ENCODE measurements at regions not wholly inside any gene's neighbourhood (a gene's known extent, or its start where the extent isn't known, plus 50 kb on each side); places are given as distances from the start of the nearest gene placed in this dataset.

DNA sequence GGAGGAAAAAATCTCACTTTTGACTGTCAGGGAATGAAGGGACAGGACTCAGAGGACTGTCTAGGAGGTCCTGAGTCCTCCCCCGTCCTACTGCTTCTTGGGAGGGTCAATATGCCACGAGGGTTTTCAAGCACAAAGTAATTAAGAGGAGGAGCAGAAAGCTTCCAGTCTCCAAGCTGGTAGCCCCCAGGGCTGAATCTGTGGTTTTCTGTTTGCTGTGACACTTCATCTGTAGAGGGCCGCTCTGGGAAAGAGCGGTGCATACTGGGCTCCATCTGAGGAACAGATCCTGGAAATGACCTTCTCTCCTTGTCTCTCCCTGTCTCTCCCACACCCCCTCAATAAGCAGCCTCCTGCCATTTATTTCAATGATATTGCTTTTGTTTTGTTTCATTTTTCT is 180.1 kb upstream of the SDK2 start:
- DNase-seq (ENCODE audit: low spot score in 2 of 2, unreplicated experiment in 2 of 2), result no peak
- TF ChIP-seq, protein P1, sequence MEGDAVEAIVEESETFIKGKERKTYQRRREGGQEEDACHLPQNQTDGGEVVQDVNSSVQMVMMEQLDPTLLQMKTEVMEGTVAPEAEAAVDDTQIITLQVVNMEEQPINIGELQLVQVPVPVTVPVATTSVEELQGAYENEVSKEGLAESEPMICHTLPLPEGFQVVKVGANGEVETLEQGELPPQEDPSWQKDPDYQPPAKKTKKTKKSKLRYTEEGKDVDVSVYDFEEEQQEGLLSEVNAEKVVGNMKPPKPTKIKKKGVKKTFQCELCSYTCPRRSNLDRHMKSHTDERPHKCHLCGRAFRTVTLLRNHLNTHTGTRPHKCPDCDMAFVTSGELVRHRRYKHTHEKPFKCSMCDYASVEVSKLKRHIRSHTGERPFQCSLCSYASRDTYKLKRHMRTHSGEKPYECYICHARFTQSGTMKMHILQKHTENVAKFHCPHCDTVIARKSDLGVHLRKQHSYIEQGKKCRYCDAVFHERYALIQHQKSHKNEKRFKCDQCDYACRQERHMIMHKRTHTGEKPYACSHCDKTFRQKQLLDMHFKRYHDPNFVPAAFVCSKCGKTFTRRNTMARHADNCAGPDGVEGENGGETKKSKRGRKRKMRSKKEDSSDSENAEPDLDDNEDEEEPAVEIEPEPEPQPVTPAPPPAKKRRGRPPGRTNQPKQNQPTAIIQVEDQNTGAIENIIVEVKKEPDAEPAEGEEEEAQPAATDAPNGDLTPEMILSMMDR (IDR thresholded peaks at IDR 0.05; ENCODE audit: unreplicated experiment), result no peak
- H3K36me3 Mint-ChIP-seq, result no peaks in the 10 kb centered on the region
- no peak overlapping the region for H3K4me3 Mint-ChIP-seq
- no peaks in the 10 kb centered on the region for H3K9me3 Mint-ChIP-seq
- H3K27ac Mint-ChIP-seq, result no peak overlapping the region
- H3K27me3 Mint-ChIP-seq (ENCODE audit: low read depth), result peaks cover 83% of the 10 kb centered on the region
- H3K4me1 Mint-ChIP-seq, result peaks cover 2% of the 10 kb centered on the region

DNA sequence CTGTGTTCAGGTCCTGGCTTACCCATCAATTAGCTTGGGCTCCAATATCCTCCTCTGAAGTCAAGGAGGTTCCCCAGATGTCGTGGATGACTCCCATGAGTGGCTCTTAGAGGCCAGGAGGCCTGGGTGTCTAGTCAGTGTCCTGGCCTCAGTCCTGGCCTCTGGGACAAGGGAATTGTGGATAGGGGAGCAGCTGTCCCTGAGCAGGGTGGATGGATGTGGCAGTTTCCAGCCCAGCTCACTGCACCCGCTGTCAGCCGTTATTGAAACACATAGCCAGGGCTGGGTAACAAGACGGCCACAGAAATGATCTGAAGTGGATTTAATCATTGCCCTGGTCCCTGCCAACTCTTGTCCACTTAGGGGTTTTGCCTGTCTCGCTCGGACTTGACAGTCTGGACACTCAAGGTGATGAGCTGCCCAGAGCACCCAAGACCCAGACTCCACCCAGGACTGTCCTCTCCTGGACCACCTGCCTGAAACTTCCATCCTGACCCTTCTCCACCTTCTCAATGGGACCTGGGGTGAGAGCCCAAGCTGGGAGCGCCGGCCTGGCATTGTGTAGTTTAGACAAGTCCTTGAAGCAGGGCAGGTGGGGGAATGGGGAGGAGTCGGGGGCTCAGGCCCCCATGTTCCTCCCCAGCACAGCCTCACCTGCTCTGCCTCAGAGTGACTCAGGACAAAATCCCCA is 182.1 kb upstream of the SDK2 start:
- H3K36me3 Mint-ChIP-seq, result no peaks in the 10 kb centered on the region
- peaks cover 88% of the 10 kb centered on the region for H3K27me3 Mint-ChIP-seq (ENCODE audit: low read depth)
- no peak overlapping the region for H3K27ac Mint-ChIP-seq
- no peak for DNase-seq (ENCODE audit: low spot score in 2 of 2, unreplicated experiment in 2 of 2)
- peaks cover 2% of the 10 kb centered on the region for H3K4me1 Mint-ChIP-seq
- no peak overlapping the region for H3K4me3 Mint-ChIP-seq
- no peaks in the 10 kb centered on the region for H3K9me3 Mint-ChIP-seq
- TF ChIP-seq, protein P1 (IDR thresholded peaks at IDR 0.05; ENCODE audit: unreplicated experiment), result no peak

DNA sequence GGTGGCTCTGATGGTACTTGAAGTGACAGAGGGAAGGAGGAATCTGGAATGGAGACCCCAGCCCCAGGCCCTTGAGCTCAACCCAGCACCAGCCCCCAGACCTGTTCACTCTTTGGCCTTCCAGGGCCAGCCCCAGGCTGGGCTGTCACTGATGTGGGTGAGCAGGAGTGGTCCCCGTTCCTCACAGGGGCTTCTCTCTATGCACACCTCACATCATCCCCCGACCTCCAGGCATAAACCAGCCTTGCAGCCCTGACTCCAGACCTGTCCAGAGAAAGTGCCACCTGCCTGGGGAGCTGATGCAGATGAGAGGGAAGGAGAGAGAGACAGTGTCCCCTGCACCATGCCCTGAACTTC is 182.6 kb upstream of the SDK2 start:
- DNase-seq (ENCODE audit: low spot score in 2 of 2, unreplicated experiment in 2 of 2), result no peak
- TF ChIP-seq, protein P1 (IDR thresholded peaks at IDR 0.05; ENCODE audit: unreplicated experiment), result no peak
- Mint-ChIP-seq H3K4me3 (no peak overlapping the region), H3K36me3 (no peaks in the 10 kb centered on the region), H3K4me1 (peaks cover 2% of the 10 kb centered on the region), H3K27me3 (ENCODE audit: low read depth) (peaks cover 88% of the 10 kb centered on the region), H3K9me3 (no peaks in the 10 kb centered on the region), H3K27ac (no peak overlapping the region)

DNA sequence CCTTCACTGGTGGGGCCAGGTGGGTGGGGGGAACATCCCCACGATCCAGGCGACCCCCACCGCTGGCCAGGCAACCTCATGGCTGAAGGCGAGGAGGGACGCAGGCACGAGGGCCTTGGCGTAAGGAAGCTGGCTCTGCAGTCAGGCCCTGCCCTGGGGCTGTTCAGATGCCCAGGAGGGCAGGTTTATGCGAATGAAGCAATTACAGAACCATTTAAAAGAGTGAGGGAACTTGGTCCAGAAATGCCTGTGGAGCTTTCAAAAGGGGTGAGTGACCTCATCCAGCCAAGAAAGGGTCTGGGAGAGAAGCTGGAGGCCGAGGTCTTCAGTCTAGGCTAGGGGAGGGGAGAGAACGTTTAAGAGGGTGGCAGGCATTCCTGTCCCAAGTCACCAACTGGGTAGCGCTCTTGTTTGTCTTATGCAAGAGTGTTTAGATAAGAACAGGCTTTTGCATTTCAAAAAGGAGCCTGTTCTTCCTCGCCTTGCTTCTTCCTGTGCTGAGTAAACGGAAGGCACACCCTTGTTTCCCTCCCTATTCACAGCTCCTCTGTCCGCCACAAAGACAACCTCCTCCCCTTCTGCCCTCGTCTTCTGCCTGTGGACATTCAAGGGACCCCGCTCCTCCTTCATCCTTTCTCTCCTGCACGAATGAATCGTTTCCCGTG is 183.5 kb upstream of the SDK2 start:
- H3K4me1 Mint-ChIP-seq, result peaks cover 2% of the 10 kb centered on the region
- H3K9me3 Mint-ChIP-seq, result no peaks in the 10 kb centered on the region
- no peak overlapping the region for H3K4me3 Mint-ChIP-seq
- DNase-seq (ENCODE audit: low spot score in 2 of 2, unreplicated experiment in 2 of 2), result no peak
- H3K36me3 Mint-ChIP-seq, result no peaks in the 10 kb centered on the region
- H3K27me3 Mint-ChIP-seq (ENCODE audit: low read depth), result peaks cover 87% of the 10 kb centered on the region
- TF ChIP-seq, protein P1 (IDR thresholded peaks at IDR 0.05; ENCODE audit: unreplicated experiment), result no peak
- no peak overlapping the region for H3K27ac Mint-ChIP-seq

DNA sequence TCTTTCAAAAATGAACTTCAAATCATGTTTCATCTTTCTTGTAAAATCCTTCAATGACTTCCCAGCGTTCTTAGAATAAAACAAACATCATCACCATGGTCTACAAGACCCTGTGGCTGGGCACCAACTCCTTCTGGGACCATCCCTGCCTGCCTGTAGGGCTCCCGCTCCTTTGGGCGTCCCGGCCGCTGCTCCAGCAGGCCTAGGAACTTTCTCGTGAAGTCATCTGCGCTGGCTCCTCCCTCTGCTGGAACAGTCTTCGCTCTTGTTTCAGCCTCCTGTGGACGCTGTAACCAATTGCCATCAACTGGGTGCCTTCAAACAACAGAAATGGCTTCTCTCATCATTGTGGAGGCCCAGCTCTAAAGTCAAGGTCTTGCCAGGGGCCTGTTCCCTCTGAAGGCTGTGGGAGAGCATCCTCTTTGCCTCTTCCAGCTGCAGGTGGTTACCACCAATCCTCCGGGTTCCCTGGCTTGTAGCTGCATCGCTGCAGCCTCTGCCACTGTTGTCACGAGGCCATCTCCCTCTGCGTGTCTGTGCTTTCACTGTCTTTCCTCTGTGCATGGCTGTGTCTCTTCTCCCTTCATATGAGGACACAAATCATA is 185.5 kb upstream of the SDK2 start:
- TF ChIP-seq, protein P1 (IDR thresholded peaks at IDR 0.05; ENCODE audit: unreplicated experiment), result no peak
- H3K36me3 Mint-ChIP-seq, result no peaks in the 10 kb centered on the region
- H3K9me3 Mint-ChIP-seq, result no peaks in the 10 kb centered on the region
- DNase-seq (ENCODE audit: low spot score in 2 of 2, unreplicated experiment in 2 of 2), result no peak
- peaks cover 2% of the 10 kb centered on the region for H3K4me1 Mint-ChIP-seq
- H3K27me3 Mint-ChIP-seq (ENCODE audit: low read depth), result peaks cover 80% of the 10 kb centered on the region
- no peak overlapping the region for H3K27ac Mint-ChIP-seq
- H3K4me3 Mint-ChIP-seq, result no peak overlapping the region
